H1 (cell line): ENCODE measurements at regions not wholly inside any gene's neighbourhood (a gene's known extent, or its start where the extent isn't known, plus 50 kb on each side); places are given as distances from the start of the nearest gene placed in this dataset.

Experiments
- CTCF ChIA-PET: fragments of 300-600 bp; sonication (Branson Sonifier 250); formaldehyde crosslinking; loops from one replicate; lab custom pipeline; 2021; ENCODE audit not compliant: partially characterized antibody; lab: Charles Lee
- POLR2A ChIA-PET: fragments of 300-600 bp; sonication (Branson Sonifier 250); formaldehyde crosslinking; loops from one replicate; lab custom pipeline; 2021; ENCODE audit warnings: inconsistent platforms; ENCODE audit not compliant: partially characterized antibody; lab: Charles Lee
- DNase-seq, 2 experiments: peaks; one replicate each; pipeline versions ENCODE4 v3.0.0 to v3.0.0-alpha.2; 2010 to 2022; ENCODE audit warnings: low spot score in 2 of 2, low read depth in 1 of 2, mixed read lengths in 1 of 2
- FAIRE-seq: peaks from 2 replicates; lab custom pipeline; 2011; peaks lifted over from hg19 to GRCh38; lab: Jason Lieb, UNC
- H2AFZ ChIP-seq: 2 replicates; pipeline ENCODE4 v1.8.1; 2012; ENCODE audit warnings: low read length, inconsistent platforms
- H2AK5ac ChIP-seq: 2 replicates; pipeline ENCODE4 v1.6.1; 2013; ENCODE audit warnings: low read depth, low read length
- H2BK120ac ChIP-seq: replicated peaks from 2 replicates; pipeline ENCODE3; 2013; ENCODE audit warnings: low read depth, low read length, inconsistent platforms
- H2BK12ac ChIP-seq: 2 replicates; pipeline ENCODE4 v1.6.1; 2013; ENCODE audit warnings: low read depth, low read length
- H2BK15ac ChIP-seq: 2 replicates; pipeline ENCODE4 v1.6.1; 2013; ENCODE audit warnings: low read length
- H2BK20ac ChIP-seq: 2 replicates; pipeline ENCODE4 v1.6.1; 2013; ENCODE audit warnings: low read length
- H2BK5ac ChIP-seq: 2 replicates; pipeline ENCODE4 v1.6.1; 2013; ENCODE audit warnings: low read depth, low read length
- H3K14ac ChIP-seq: 2 replicates; pipeline ENCODE4 v1.6.1; 2013; ENCODE audit warnings: inconsistent platforms; ENCODE audit not compliant: insufficient read length
- H3K18ac ChIP-seq: 2 replicates; pipeline ENCODE4 v1.6.1; 2013; ENCODE audit warnings: low read length; ENCODE audit errors: extremely low read depth
- H3K23ac ChIP-seq: 2 replicates; pipeline ENCODE4 v1.6.1; 2013; ENCODE audit warnings: inconsistent platforms; ENCODE audit not compliant: insufficient read length
- H3K23me2 ChIP-seq: 2 replicates; pipeline ENCODE4 v1.6.1; 2013; ENCODE audit warnings: low read depth, low read length
- H3K27ac ChIP-seq: 2 replicates; pipeline ENCODE4 v1.6.1; 2011; ENCODE audit warnings: low read depth, low read length, inconsistent platforms
- H3K27me3 ChIP-seq, 4 experiments: replicated peaks in 1 of 4; 1 replicate in 1 of 4; 2 replicates in 3 of 4; pipeline versions ENCODE4 v1.6.1 to v1.8.1; 2011 to 2013; ENCODE audit warnings: low read length in 3 of 4, mild to moderate bottlenecking in 3 of 4, inconsistent platforms in 2 of 4, mixed read lengths in 2 of 4, moderate library complexity in 1 of 4; ENCODE audit not compliant: control insufficient read depth in 3 of 4, insufficient read depth in 3 of 4; ENCODE audit errors: extremely low read depth in 1 of 4
- H3K36me3 ChIP-seq, 4 experiments: 2 replicates each; pipeline versions ENCODE4 v1.6.1 to v1.8.1; 2011 to 2013; ENCODE audit warnings: mild to moderate bottlenecking in 4 of 4, low read length in 3 of 4, moderate library complexity in 2 of 4, control low read depth in 1 of 4, inconsistent platforms in 1 of 4; ENCODE audit not compliant: insufficient read depth in 4 of 4, control insufficient read depth in 2 of 4
- H3K4ac ChIP-seq: replicated peaks from 2 replicates; pipeline ENCODE3; 2013; ENCODE audit warnings: low read length, low read depth, mixed read lengths, inconsistent platforms; ENCODE audit not compliant: insufficient read length
- H3K4me1 ChIP-seq, 4 experiments: replicated peaks in 1 of 4; 1 replicate in 1 of 4; 2 replicates in 3 of 4; pipeline versions ENCODE4 v1.6.1 to v1.8.1; 2011 to 2013; ENCODE audit warnings: low read length in 3 of 4, inconsistent platforms in 2 of 4, mixed read lengths in 1 of 4; ENCODE audit not compliant: insufficient read depth in 4 of 4, control insufficient read depth in 3 of 4
- H3K4me2 ChIP-seq, 2 experiments: 2 replicates each; pipeline versions ENCODE4 v1.6.1 to v1.8.1; 2011 to 2013; ENCODE audit warnings: low read depth in 2 of 2, low read length in 2 of 2, control low read depth in 1 of 2, inconsistent platforms in 1 of 2, mild to moderate bottlenecking in 1 of 2; ENCODE audit not compliant: insufficient read depth in 1 of 2
- H3K4me3 ChIP-seq, 4 experiments: fragments of 200-600, 300-600 bp in 1 of 4; sonication (generic), shearing (Covaris generic), sonication (Bioruptor Twin) in 1 of 4; 2 replicates each; pipeline versions ENCODE4 v1.5.1 to v1.8.1; 2011 to 2016; ENCODE audit warnings: low read length in 4 of 4, low read depth in 3 of 4, control low read depth in 2 of 4, inconsistent platforms in 2 of 4, mild to moderate bottlenecking in 2 of 4, mixed read lengths in 1 of 4, moderate library complexity in 1 of 4; ENCODE audit not compliant: insufficient read depth in 2 of 4; ENCODE audit errors: extremely low read depth in 1 of 4
- H3K56ac ChIP-seq: replicated peaks from 2 replicates; pipeline ENCODE3; 2013; ENCODE audit warnings: low read depth, mild to moderate bottlenecking, mixed read lengths, low read length, inconsistent platforms; ENCODE audit not compliant: insufficient read length
- H3K79me1 ChIP-seq: 2 replicates; pipeline ENCODE4 v1.6.1; 2013; ENCODE audit warnings: low read depth, low read length, control low read depth
- H3K79me2 ChIP-seq, 2 experiments: 2 replicates each; pipeline versions ENCODE4 v1.6.1 to v1.8.1; 2012 to 2013; ENCODE audit warnings: low read length in 2 of 2, mild to moderate bottlenecking in 2 of 2, inconsistent platforms in 1 of 2; ENCODE audit not compliant: insufficient read depth in 2 of 2, control insufficient read depth in 1 of 2
- H3K9ac ChIP-seq, 4 experiments: replicated peaks in 1 of 4; 1 replicate in 1 of 4; 2 replicates in 3 of 4; pipeline versions ENCODE4 v1.6.1 to v1.8.1; 2011 to 2013; ENCODE audit warnings: low read depth in 3 of 4, low read length in 3 of 4, control low read depth in 2 of 4, mild to moderate bottlenecking in 2 of 4, moderate library complexity in 2 of 4, inconsistent platforms in 1 of 4; ENCODE audit errors: extremely low read depth in 1 of 4
- H3K9me3 ChIP-seq, 2 experiments: 2 replicates each; pipeline versions ENCODE4 v1.6.1 to v1.8.1; 2012 to 2013; ENCODE audit warnings: mild to moderate bottlenecking in 2 of 2, moderate library complexity in 2 of 2, control low read depth in 1 of 2, inconsistent platforms in 1 of 2, low read depth in 1 of 2, low read length in 1 of 2, mixed read lengths in 1 of 2; ENCODE audit not compliant: insufficient read depth in 2 of 2
- H4K20me1 ChIP-seq, 2 experiments: replicated peaks in 1 of 2; 2 replicates each; pipeline versions ENCODE3 to v1.8.1; 2011 to 2013; ENCODE audit warnings: inconsistent platforms in 2 of 2, low read length in 2 of 2, mild to moderate bottlenecking in 1 of 2; ENCODE audit not compliant: insufficient read depth in 2 of 2, control insufficient read depth in 1 of 2
- H4K5ac ChIP-seq: 2 replicates; pipeline ENCODE4 v1.6.1; 2013; ENCODE audit warnings: low read length, low read depth, mixed read lengths, inconsistent platforms; ENCODE audit not compliant: insufficient read length
- H4K8ac ChIP-seq: 2 replicates; pipeline ENCODE4 v1.8.0; 2013; ENCODE audit warnings: mild to moderate bottlenecking, moderate library complexity, low read length, inconsistent platforms; ENCODE audit not compliant: insufficient read depth; ENCODE audit errors: extremely low read depth
- H4K91ac ChIP-seq: replicated peaks from 2 replicates; pipeline ENCODE3; 2013; ENCODE audit warnings: low read length, mixed read lengths, inconsistent platforms; ENCODE audit not compliant: insufficient read length
- BCL11A ChIP-seq, 2 experiments: IDR thresholded peaks; one replicate each; pipeline ENCODE4 v1.6.1; 2011; ENCODE audit warnings: low read depth in 2 of 2, low read length in 2 of 2, mild to moderate bottlenecking in 2 of 2
- BRCA1 ChIP-seq: IDR thresholded peaks from 2 replicates; pipeline ENCODE4 v1.6.1; 2012; ENCODE audit warnings: low read depth, low read length, improper control_type of control experiment
- TAF7 ChIP-seq: optimal IDR thresholded peaks from 2 replicates; pipeline ENCODE3; 2011; ENCODE audit warnings: low read depth, mild to moderate bottlenecking, inconsistent platforms, low read length, moderate library complexity, borderline replicate concordance
- WGBS, 2 experiments: shearing (Covaris generic) in 1 of 2; methylation state at CpG; one replicate each; pipeline versions ENCODE4 v1.1.6 to v1.1.7; 2013 to 2015; ENCODE audit warnings: low lambda C conversion rate in 2 of 2, mixed read lengths in 2 of 2, inconsistent platforms in 1 of 2, low coverage in 1 of 2, missing lambda C conversion rate in 1 of 2; ENCODE audit not compliant: insufficient replicate concordance in 2 of 2, insufficient coverage in 1 of 2, insufficient read length in 1 of 2; ENCODE audit errors: extremely low coverage in 1 of 2, missing lambda C conversion rate in 1 of 2; 5-methylcytosine and 5-hydroxymethylcytosine counted together

DNA sequence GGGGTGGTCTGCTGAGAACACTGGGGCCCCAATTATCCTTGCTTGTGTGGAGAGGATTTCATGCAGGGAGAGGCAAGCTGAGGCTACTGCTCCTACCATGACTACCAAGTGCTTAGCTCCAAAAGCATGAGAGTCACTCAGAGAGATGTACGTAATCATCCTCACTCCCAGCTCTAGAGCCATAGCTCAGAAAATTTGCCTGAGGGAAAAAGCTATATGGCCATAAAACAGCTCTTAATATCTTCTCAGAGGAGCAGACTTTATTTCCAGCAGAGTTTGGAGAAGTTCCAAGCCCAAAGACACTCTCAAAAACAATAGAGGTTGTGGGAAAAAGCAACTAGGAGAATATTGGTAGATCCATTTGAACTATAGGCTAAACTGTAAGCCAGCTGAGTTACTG is 106.4 kb upstream of the PBX1 start:
- POLR2A ChIA-PET = no interaction called here
- H4K20me1 ChIP-seq = no peaks in the 10 kb centered on the region
- TF ChIP-seq BCL11A (IDR thresholded peaks at IDR 0.05; ENCODE audit: low read depth in 2 of 2, low read length in 2 of 2) = no peak
- no peak for TF ChIP-seq TAF7
- no peak for TF ChIP-seq BRCA1

More for the DNA sequence above, 106.4 kb upstream of the PBX1 start:
- H2BK5ac ChIP-seq = no peak overlapping the region
- no peak overlapping the region for H4K91ac ChIP-seq
- CTCF ChIA-PET = interaction anchor here (1.1 to 1.2 kb wide), 3 partner anchors 12 to 451 kb away, joined by 3 to 4 read pairs (median 3); no protein-coding TSS in a partner anchor
- no peaks in the 10 kb centered on the region for H3K9me3 ChIP-seq
- WGBS, 2 experiments = 87% methylated on average over 1 of the region's 1 CpG; no CpG with 5 or more reads in 1 of the 2 experiments
- H3K23me2 ChIP-seq = no peaks in the 10 kb centered on the region
- no peak overlapping the region for H2BK15ac ChIP-seq
- no peak overlapping the region for H3K4me3 ChIP-seq
- no peak overlapping the region for H2BK20ac ChIP-seq
- no peaks in the 10 kb centered on the region for H3K36me3 ChIP-seq
- H4K5ac ChIP-seq = no peak overlapping the region
- no peak overlapping the region for H3K4ac ChIP-seq
- H3K14ac ChIP-seq = no peak overlapping the region
- FAIRE-seq (no peak), DNase-seq (no peak)
- no peaks in the 10 kb centered on the region for H3K79me2 ChIP-seq
- no peak overlapping the region for H3K27ac ChIP-seq
- H3K23ac ChIP-seq = no peak overlapping the region
- H3K79me1 ChIP-seq = no peaks in the 10 kb centered on the region
- H2BK12ac ChIP-seq = no peak overlapping the region
- H2AFZ ChIP-seq = no peak overlapping the region
- no peak overlapping the region for H2AK5ac ChIP-seq
- no peak overlapping the region for H3K4me2 ChIP-seq
- no peak overlapping the region for H2BK120ac ChIP-seq
- H3K18ac ChIP-seq = no peak overlapping the region
- no peak overlapping the region for H3K56ac ChIP-seq
- no peak overlapping the region for H3K9ac ChIP-seq
- no peaks in the 10 kb centered on the region for H3K27me3 ChIP-seq
- H3K4me1 ChIP-seq = no peaks in the 10 kb centered on the region
- no peak overlapping the region for H4K8ac ChIP-seq
